Ovary (tissue), 3 donors: ENCODE measurements at regions not wholly inside any gene's neighbourhood (a gene's known extent, or its start where the extent isn't known, plus 50 kb on each side); places are given as distances from the start of the nearest gene placed in this dataset.
"Not testable (repeated sequence)": the region's sequence is repeated elsewhere in the genome, so short reads cannot be mapped to it uniquely, and the experiment has no call there.

Experiments used
- CTCF ChIP-seq, 3 donors: fragments of 450-650 bp in 2 of 3; fragments of 200-600 bp in 1 of 3; IDR thresholded peaks; one replicate each; pipeline versions ENCODE4 v1.5.1 to v1.8.0; 2016 to 2022; ENCODE audit warnings: antibody characterized with exemption in 3 of 3, mild to moderate bottlenecking in 1 of 3
- EP300 ChIP-seq: sonication (generic); formaldehyde crosslinking; IDR thresholded peaks from one replicate; pipeline ENCODE4 v1.6.1; 2017; ENCODE audit warnings: antibody characterized with exemption
- POLR2A ChIP-seq: fragments of 450-650 bp; IDR thresholded peaks from one replicate; pipeline ENCODE4 v1.6.1; 2017; ENCODE audit warnings: antibody characterized with exemption, mild to moderate bottlenecking, moderate library complexity
- donor health status: DM: no; HTN: no; CAD: no.

GRCh38 chr12:40448523-40448922 lies 223.7 kb downstream of the LRRK2 start:
- TF ChIP-seq CTCF (IDR thresholded peaks at IDR 0.05); EP300; POLR2A: not testable (repeated sequence)
